HEK293 (cell line): ENCODE measurements at regions not wholly inside any gene's neighbourhood (a gene's known extent, or its start where the extent isn't known, plus 50 kb on each side); places are given as distances from the start of the nearest gene placed in this dataset.

Experiments
- BCL11A ChIP-seq: fragments of 450-650 bp; formaldehyde crosslinking; IDR thresholded peaks from 2 replicates; pipeline ENCODE4 v1.5.1; 2016; ENCODE audit warnings: low read depth, missing biosample characterization, missing genetic modification characterization
- CTCF ChIP-seq: fragments of 450-650 bp; formaldehyde crosslinking; IDR thresholded peaks from 2 replicates; pipeline ENCODE4 v1.5.1; 2016; ENCODE audit warnings: missing biosample characterization, missing genetic modification characterization
- PRDM1 ChIP-seq: fragments of 450-650 bp; formaldehyde crosslinking; IDR thresholded peaks from 2 replicates; pipeline ENCODE4; 2016; ENCODE audit warnings: missing biosample characterization, missing genetic modification characterization
- SETDB1 ChIP-seq: IDR thresholded peaks from one replicate; pipeline ENCODE4 v1.6.1; 2017; ENCODE audit warnings: mild to moderate bottlenecking, low read length, moderate library complexity, mixed read lengths; ENCODE audit not compliant: insufficient read length
- ZBTB11 ChIP-seq: fragments of 450-650 bp; formaldehyde crosslinking; conservative IDR thresholded peaks from 2 replicates; pipeline ENCODE4 v1.5.1; 2016; ENCODE audit warnings: low read depth, missing biosample characterization, missing genetic modification characterization
- ZNF112 ChIP-seq: fragments of 450-650 bp; formaldehyde crosslinking; IDR thresholded peaks from 2 replicates; pipeline ENCODE4 v1.5.0; 2017; ENCODE audit warnings: missing biosample characterization, missing genetic modification characterization
- ZNF138 ChIP-seq: fragments of 450-650 bp; formaldehyde crosslinking; IDR thresholded peaks from 2 replicates; pipeline ENCODE4 v1.5.1; 2016; ENCODE audit warnings: missing biosample characterization, missing genetic modification characterization, borderline replicate concordance
- ZNF184 ChIP-seq: fragments of 450-650 bp; IDR thresholded peaks from 2 replicates; pipeline ENCODE4 v1.5.1; 2018; ENCODE audit warnings: missing biosample characterization, mild to moderate bottlenecking, missing genetic modification characterization
- ZNF274 ChIP-seq, 2 experiments: fragments of 200-500 bp in 1 of 2; fragments of 450-650 bp in 1 of 2; sonication (Bioruptor generic) in 1 of 2; formaldehyde crosslinking in 1 of 2; IDR thresholded peaks; 2 replicates each; pipeline versions ENCODE4 v1.5.1 to v1.6.1; 2014 to 2016; ENCODE audit warnings: borderline replicate concordance in 1 of 2, inconsistent platforms in 1 of 2, low read length in 1 of 2, missing biosample characterization in 1 of 2, missing genetic modification characterization in 1 of 2
- ZNF549 ChIP-seq: fragments of 450-650 bp; IDR thresholded peaks from 2 replicates; pipeline ENCODE4 v1.5.1; 2018; ENCODE audit warnings: missing biosample characterization, missing genetic modification characterization, mild to moderate bottlenecking, inconsistent platforms, moderate library complexity
- ZNF558 ChIP-seq: fragments of 450-650 bp; formaldehyde crosslinking; IDR thresholded peaks from 2 replicates; pipeline ENCODE4 v1.5.1; 2016; ENCODE audit warnings: missing biosample characterization, missing genetic modification characterization
- ZNF692 ChIP-seq: fragments of 450-650 bp; formaldehyde crosslinking; IDR thresholded peaks from 2 replicates; pipeline ENCODE4 v1.5.1; 2016; ENCODE audit warnings: missing biosample characterization, missing genetic modification characterization
- ZSCAN23 ChIP-seq: fragments of 450-650 bp; formaldehyde crosslinking; IDR thresholded peaks from 2 replicates; pipeline ENCODE4 v1.5.1; 2016; ENCODE audit warnings: missing biosample characterization, missing genetic modification characterization

GRCh38 chr1:70518106-70518505, 107.0 kb downstream of the CTH start:
- no peak for TF ChIP-seq CTCF
- TF ChIP-seq ZSCAN23 (tag by site-specific recombination) = no peak
- no peak for TF ChIP-seq ZNF184
- no peak for TF ChIP-seq ZNF112 (tag by site-specific recombination)
- no peak for TF ChIP-seq ZNF692 (tag by site-specific recombination)
- no peak for TF ChIP-seq ZBTB11 (tag by site-specific recombination)
- no peak for TF ChIP-seq SETDB1
- no peak for TF ChIP-seq ZNF549 (tag by site-specific recombination)
- TF ChIP-seq ZNF274 (IDR thresholded peaks at IDR 0.05; ENCODE audit: low read length) = no peak
- TF ChIP-seq ZNF274 (tag by site-specific recombination; IDR thresholded peaks at IDR 0.05; ENCODE audit: borderline replicate concordance) = no peak
- no peak for TF ChIP-seq ZNF138 (tag by site-specific recombination)
- TF ChIP-seq PRDM1 (tag by site-specific recombination) = no peak
- TF ChIP-seq ZNF558 (tag by site-specific recombination) = no peak
- TF ChIP-seq BCL11A = no peak
